Mesothelial cell of epicardium (in vitro differentiated cells): ENCODE measurements at regions not wholly inside any gene's neighbourhood (a gene's known extent, or its start where the extent isn't known, plus 50 kb on each side); places are given as distances from the start of the nearest gene placed in this dataset.
"Not testable (repeated sequence)": the region's sequence is repeated elsewhere in the genome, so short reads cannot be mapped to it uniquely, and the experiment has no call there.

ENCODE experiments used
- DNase-seq, 2 experiments: peaks; one replicate each; pipeline ENCODE4 v3.0.0; 2021; ENCODE audit warnings: low spot score in 2 of 2; ENCODE audit not compliant: unreplicated experiment in 2 of 2
- H3K27ac Mint-ChIP-seq: 2 replicates; pipeline ENCODE4 v1.8.0; 2021; ENCODE audit warnings: mixed read lengths
- H3K27me3 Mint-ChIP-seq: 2 replicates; pipeline ENCODE4 v1.8.0; 2021; ENCODE audit warnings: low read depth, mixed read lengths
- H3K36me3 Mint-ChIP-seq: 2 replicates; pipeline ENCODE4 v1.8.0; 2021; ENCODE audit warnings: mixed read lengths
- H3K4me1 Mint-ChIP-seq: 2 replicates; pipeline ENCODE4 v1.8.0; 2021; ENCODE audit warnings: mixed read lengths
- H3K4me3 Mint-ChIP-seq: 2 replicates; pipeline ENCODE4 v1.8.0; 2021; ENCODE audit warnings: mild to moderate bottlenecking, moderate library complexity, mixed read lengths
- H3K9me3 Mint-ChIP-seq: 2 replicates; pipeline ENCODE4 v1.8.0; 2021; ENCODE audit warnings: mixed read lengths
- CTCF ChIP-seq: fragments of 200-600 bp; sonication (generic); IDR thresholded peaks from one replicate; pipeline ENCODE4 v1.5.0; 2021; ENCODE audit warnings: antibody characterized with exemption; ENCODE audit not compliant: unreplicated experiment

GRCh38 chr20:53865901-53866793 lies 204.2 kb downstream of the BCAS1 start:
- Mint-ChIP-seq H3K27me3 (no peaks in the 10 kb centered on the region), H3K4me1 (peaks cover 64% of the 10 kb centered on the region), H3K4me3 (peak overlapping the region; percentile 44)

GRCh38 chr20:53864765-53865683 lies 205.4 kb downstream of the BCAS1 start:
- DNase-seq, H3K27me3 Mint-ChIP-seq, H3K36me3 Mint-ChIP-seq, H3K9me3 Mint-ChIP-seq: not testable (repeated sequence)
- peaks cover 60% of the 10 kb centered on the region for H3K4me1 Mint-ChIP-seq
- peak overlapping the region; percentile 44 for H3K4me3 Mint-ChIP-seq
- peak overlapping the region; percentile 99 for H3K27ac Mint-ChIP-seq

More at GRCh38 chr20:53865901-53866793, 204.2 kb downstream of the BCAS1 start:
- DNase-seq = peak in 1 of 2 experiments; percentile 41
- no peak for TF ChIP-seq CTCF
- Mint-ChIP-seq H3K27ac (peak overlapping the region; percentile 99), H3K36me3 (no peaks in the 10 kb centered on the region), H3K9me3 (no peaks in the 10 kb centered on the region)

- H3K36me3 Mint-ChIP-seq, H3K9me3 Mint-ChIP-seq, DNase-seq, H3K27me3 Mint-ChIP-seq: not testable (repeated sequence)
- H3K4me1 Mint-ChIP-seq = peaks cover 56% of the 10 kb centered on the region
- H3K27ac Mint-ChIP-seq = peak overlapping the region; percentile 99
- H3K4me3 Mint-ChIP-seq = peak overlapping the region; percentile 8
Observed at GRCh38 chr20:53863923-53864641, 206.3 kb downstream of the BCAS1 start.

GRCh38 chr20:53863535-53863922 lies 206.9 kb downstream of the BCAS1 start:
- H3K36me3 Mint-ChIP-seq = not testable (repeated sequence)
- Mint-ChIP-seq H3K27ac (peak overlapping the region; percentile 99), H3K4me1 (peaks cover 56% of the 10 kb centered on the region)

GRCh38 chr20:53863039-53863438 lies 207.4 kb downstream of the BCAS1 start:
- H3K4me1 Mint-ChIP-seq = peaks cover 56% of the 10 kb centered on the region
- H3K4me3 Mint-ChIP-seq, H3K36me3 Mint-ChIP-seq, H3K27me3 Mint-ChIP-seq, DNase-seq, H3K9me3 Mint-ChIP-seq: not testable (repeated sequence)
- H3K27ac Mint-ChIP-seq = peak overlapping the region; percentile 12

More at GRCh38 chr20:53863535-53863922, 206.9 kb downstream of the BCAS1 start:
- DNase-seq, H3K9me3 Mint-ChIP-seq, H3K27me3 Mint-ChIP-seq, H3K4me3 Mint-ChIP-seq: not testable (repeated sequence)

GRCh38 chr20:53862490-53862889 lies 207.9 kb downstream of the BCAS1 start:
- H3K27me3 Mint-ChIP-seq, H3K36me3 Mint-ChIP-seq, H3K27ac Mint-ChIP-seq, DNase-seq, H3K4me3 Mint-ChIP-seq, H3K9me3 Mint-ChIP-seq: not testable (repeated sequence)
- peaks cover 56% of the 10 kb centered on the region for H3K4me1 Mint-ChIP-seq

GRCh38 chr20:53862136-53862397 lies 208.3 kb downstream of the BCAS1 start:
- H3K27ac Mint-ChIP-seq, H3K4me3 Mint-ChIP-seq, H3K36me3 Mint-ChIP-seq, H3K9me3 Mint-ChIP-seq, H3K27me3 Mint-ChIP-seq, DNase-seq: not testable (repeated sequence)
- H3K4me1 Mint-ChIP-seq = peaks cover 52% of the 10 kb centered on the region

GRCh38 chr20:53859684-53860083 lies 210.7 kb downstream of the BCAS1 start:
- Mint-ChIP-seq H3K9me3 (no peaks in the 10 kb centered on the region), H3K4me3 (no peak overlapping the region), H3K27ac (no peak overlapping the region), H3K27me3 (no peaks in the 10 kb centered on the region), H3K36me3 (no peaks in the 10 kb centered on the region), H3K4me1 (peaks cover 34% of the 10 kb centered on the region)
- TF ChIP-seq CTCF = no peak
- no peak for DNase-seq

GRCh38 chr20:53859009-53859408 lies 211.4 kb downstream of the BCAS1 start:
- DNase-seq, H3K9me3 Mint-ChIP-seq, H3K27ac Mint-ChIP-seq, H3K36me3 Mint-ChIP-seq, H3K4me3 Mint-ChIP-seq, H3K27me3 Mint-ChIP-seq: not testable (repeated sequence)
- peaks cover 27% of the 10 kb centered on the region for H3K4me1 Mint-ChIP-seq

- not testable (repeated sequence) for H3K36me3 Mint-ChIP-seq, H3K27me3 Mint-ChIP-seq, DNase-seq, H3K27ac Mint-ChIP-seq, H3K9me3 Mint-ChIP-seq, H3K4me3 Mint-ChIP-seq
- peaks cover 22% of the 10 kb centered on the region for H3K4me1 Mint-ChIP-seq
Observed at GRCh38 chr20:53858516-53858915, 211.9 kb downstream of the BCAS1 start.
